D721Med (cell line): ENCODE measurements at regions not wholly inside any gene's neighbourhood (a gene's known extent, or its start where the extent isn't known, plus 50 kb on each side); places are given as distances from the start of the nearest gene placed in this dataset.

Source experiments
- DNase-seq: peaks from one replicate; pipeline ENCODE4 v3.0.0; 2011; ENCODE audit warnings: low spot score; ENCODE audit not compliant: insufficient read length
- FAIRE-seq: peaks from 2 replicates; lab custom pipeline; 2011; peaks lifted over from hg19 to GRCh38; lab: Jason Lieb, UNC
- CTCF ChIP-seq: IDR thresholded peaks from 2 replicates; pipeline ENCODE4 v1.5.1; 2012; ENCODE audit warnings: mild to moderate bottlenecking, control low read depth; ENCODE audit not compliant: insufficient read depth; ENCODE audit errors: missing control alignments

GRCh38 chr9:89868100-89868499, 263.3 kb downstream of the GADD45G start:
- DNase-seq (no peak), FAIRE-seq (no peak)
- no peak for TF ChIP-seq CTCF

- no peak for DNase-seq
- FAIRE-seq: no peak
- no peak for TF ChIP-seq CTCF
Measured at GRCh38 chr9:89869793-89870580, 265.2 kb downstream of the GADD45G start.

GRCh38 chr9:89871871-89872331, 267.1 kb downstream of the GADD45G start:
- no peak for FAIRE-seq
- no peak for DNase-seq
- TF ChIP-seq CTCF: no peak

- DNase-seq: no peak
- TF ChIP-seq CTCF: no peak
- no peak for FAIRE-seq
Measured at GRCh38 chr9:89872426-89872912, 267.7 kb downstream of the GADD45G start.

GRCh38 chr9:89872913-89873707, 268.3 kb downstream of the GADD45G start:
- DNase-seq (no peak), FAIRE-seq (no peak)
- no peak for TF ChIP-seq CTCF

GRCh38 chr9:89873801-89874200, 269.0 kb downstream of the GADD45G start:
- no peak for FAIRE-seq
- no peak for DNase-seq
- TF ChIP-seq CTCF: no peak
